ENCODE measurements at regions not wholly inside any gene's neighbourhood (a gene's known extent, or its start where the extent isn't known, plus 50 kb on each side); places are given as distances from the start of the nearest gene placed in this dataset.
"Not testable (repeated sequence)": the region's sequence is repeated elsewhere in the genome, so short reads cannot be mapped to it uniquely, and the experiment has no call there.

DNA sequence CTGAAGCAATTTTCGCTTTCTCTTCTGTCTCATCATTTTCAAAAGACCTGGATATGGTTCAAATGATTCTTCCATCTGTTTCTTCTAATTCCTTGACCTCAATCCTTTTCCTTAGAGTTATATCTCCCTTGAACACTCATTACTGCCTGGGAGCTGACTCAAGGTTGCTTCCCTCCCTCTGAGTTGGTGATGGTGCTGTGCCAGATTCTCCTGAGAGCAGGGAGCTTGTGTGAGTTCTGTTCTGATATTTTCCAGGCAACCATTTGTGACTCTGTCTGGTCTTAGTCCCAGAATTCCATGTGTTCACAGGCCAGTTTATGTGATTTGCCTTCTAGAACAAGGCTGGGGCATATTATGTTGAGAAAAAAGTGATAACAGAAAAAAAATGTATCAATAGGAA lies 505.1 kb upstream of the SYT1 start:
- H3K27ac ChIP-seq: no peak overlapping the region
- no peaks in the 10 kb centered on the region for H3K36me3 ChIP-seq
- no peak overlapping the region for H3K4me3 ChIP-seq
- 74 to 78% methylated on average over 1 of the region's 1 CpG for WGBS, 2 donors
- no peak for DNase-seq (ENCODE audit: low spot score in 2 of 2)
- H3K27me3 ChIP-seq: no peaks in the 10 kb centered on the region
- no peaks in the 10 kb centered on the region for H3K9me3 ChIP-seq
- no peak for TF ChIP-seq EP300 (IDR thresholded peaks at IDR 0.05)
- TF ChIP-seq, protein P1, sequence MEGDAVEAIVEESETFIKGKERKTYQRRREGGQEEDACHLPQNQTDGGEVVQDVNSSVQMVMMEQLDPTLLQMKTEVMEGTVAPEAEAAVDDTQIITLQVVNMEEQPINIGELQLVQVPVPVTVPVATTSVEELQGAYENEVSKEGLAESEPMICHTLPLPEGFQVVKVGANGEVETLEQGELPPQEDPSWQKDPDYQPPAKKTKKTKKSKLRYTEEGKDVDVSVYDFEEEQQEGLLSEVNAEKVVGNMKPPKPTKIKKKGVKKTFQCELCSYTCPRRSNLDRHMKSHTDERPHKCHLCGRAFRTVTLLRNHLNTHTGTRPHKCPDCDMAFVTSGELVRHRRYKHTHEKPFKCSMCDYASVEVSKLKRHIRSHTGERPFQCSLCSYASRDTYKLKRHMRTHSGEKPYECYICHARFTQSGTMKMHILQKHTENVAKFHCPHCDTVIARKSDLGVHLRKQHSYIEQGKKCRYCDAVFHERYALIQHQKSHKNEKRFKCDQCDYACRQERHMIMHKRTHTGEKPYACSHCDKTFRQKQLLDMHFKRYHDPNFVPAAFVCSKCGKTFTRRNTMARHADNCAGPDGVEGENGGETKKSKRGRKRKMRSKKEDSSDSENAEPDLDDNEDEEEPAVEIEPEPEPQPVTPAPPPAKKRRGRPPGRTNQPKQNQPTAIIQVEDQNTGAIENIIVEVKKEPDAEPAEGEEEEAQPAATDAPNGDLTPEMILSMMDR (IDR thresholded peaks at IDR 0.05): no peak
- TF ChIP-seq POLR2A (IDR thresholded peaks at IDR 0.05): no peak
- no peaks in the 10 kb centered on the region for H3K4me1 ChIP-seq

DNA sequence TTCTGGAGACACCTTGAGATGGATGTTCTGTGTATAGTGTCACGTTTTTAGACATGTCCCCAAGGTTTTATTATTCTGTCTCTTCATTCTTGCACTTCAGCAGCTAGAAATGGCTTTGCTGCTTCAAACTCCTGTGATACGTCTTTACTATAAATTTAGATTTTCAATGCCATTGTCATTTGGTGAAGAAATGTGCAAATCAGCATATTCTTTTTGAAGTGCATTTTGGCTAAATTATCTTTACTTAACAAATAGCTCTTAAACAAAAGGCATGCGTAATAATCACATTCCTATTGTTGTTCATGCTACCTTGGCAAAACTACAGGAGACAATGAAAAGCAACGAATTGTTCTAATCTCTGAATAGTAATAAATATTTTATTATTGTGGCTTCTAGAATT lies 502.9 kb upstream of the SYT1 start:
- H3K4me3 ChIP-seq: no peak overlapping the region
- TF ChIP-seq, protein P1 (IDR thresholded peaks at IDR 0.05): no peak
- TF ChIP-seq POLR2A (IDR thresholded peaks at IDR 0.05): no peak
- TF ChIP-seq EP300 (IDR thresholded peaks at IDR 0.05): no peak
- WGBS, 2 donors: 72 to 78% methylated on average over 4 of the region's 4 CpGs
- H3K27ac ChIP-seq: no peak overlapping the region
- H3K4me1 ChIP-seq: no peaks in the 10 kb centered on the region
- no peaks in the 10 kb centered on the region for H3K27me3 ChIP-seq
- H3K36me3 ChIP-seq: no peaks in the 10 kb centered on the region
- no peaks in the 10 kb centered on the region for H3K9me3 ChIP-seq
- DNase-seq (ENCODE audit: low spot score in 2 of 2): no peak

DNA sequence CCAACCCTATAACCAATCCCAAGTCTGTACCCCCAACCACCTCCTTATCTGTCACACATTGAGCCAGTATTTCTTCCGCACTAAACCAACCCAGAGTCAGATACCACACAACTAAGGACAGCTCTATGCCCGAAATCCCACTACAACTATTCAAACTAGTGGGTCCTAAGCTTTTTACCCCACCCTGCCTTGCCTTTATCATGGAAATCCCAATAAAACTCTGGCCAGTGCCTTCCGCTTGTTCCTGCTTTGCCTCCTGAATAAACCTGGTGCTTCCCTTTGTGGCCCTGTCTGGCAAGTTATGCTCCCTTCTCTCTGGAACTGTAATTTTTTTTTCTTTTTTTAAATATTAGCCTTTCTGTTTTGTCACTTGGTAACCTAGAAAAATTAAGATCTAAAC lies 493.3 kb upstream of the SYT1 start:
- H3K9me3 ChIP-seq: no peaks in the 10 kb centered on the region
- TF ChIP-seq, protein P1 (IDR thresholded peaks at IDR 0.05): no peak
- TF ChIP-seq EP300 (IDR thresholded peaks at IDR 0.05): no peak
- TF ChIP-seq POLR2A (IDR thresholded peaks at IDR 0.05): no peak
- no peak for DNase-seq (ENCODE audit: low spot score in 2 of 2)
- 93 to 96% methylated on average over 3 of the region's 3 CpGs for WGBS, 2 donors
- H3K4me1 ChIP-seq: no peaks in the 10 kb centered on the region
- no peaks in the 10 kb centered on the region for H3K36me3 ChIP-seq
- H3K27me3 ChIP-seq: no peaks in the 10 kb centered on the region
- no peak overlapping the region for H3K27ac ChIP-seq
- no peak overlapping the region for H3K4me3 ChIP-seq

DNA sequence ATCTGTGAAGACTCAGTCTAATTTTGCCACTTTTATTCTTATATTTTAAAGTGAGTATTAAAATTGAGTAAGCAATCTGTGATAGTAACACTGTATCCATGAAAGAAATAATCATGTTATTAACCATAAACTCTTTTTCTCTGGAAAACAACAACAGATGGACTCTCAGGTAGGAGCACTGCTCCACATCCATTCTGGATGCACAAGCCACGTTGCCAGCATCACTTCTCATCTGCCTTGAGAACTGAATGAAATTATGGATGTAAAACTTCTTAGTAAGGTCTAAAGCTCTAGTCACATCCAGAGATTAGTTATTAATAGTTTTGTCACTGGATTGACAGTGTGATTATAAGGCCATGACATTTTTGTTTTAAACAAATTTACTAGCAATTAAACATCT lies 489.1 kb upstream of the SYT1 start:
- Histone ChIP-seq H3K9me3 (peaks cover 0 to 14% (median 0%) of the 10 kb centered on the region in 4 donors), H3K36me3 (no peaks in the 10 kb centered on the region), H3K4me3 (no peak overlapping the region), H3K27me3 (no peaks in the 10 kb centered on the region), H3K4me1 (no peaks in the 10 kb centered on the region), H3K27ac (no peak overlapping the region)
- TF ChIP-seq, protein P1 (IDR thresholded peaks at IDR 0.05): no peak
- TF ChIP-seq EP300 (IDR thresholded peaks at IDR 0.05): no peak
- TF ChIP-seq POLR2A (IDR thresholded peaks at IDR 0.05): no peak
- no peak for DNase-seq (ENCODE audit: low spot score in 2 of 2)
- 57 to 63% methylated on average over 1 of the region's 1 CpG for WGBS, 2 donors

DNA sequence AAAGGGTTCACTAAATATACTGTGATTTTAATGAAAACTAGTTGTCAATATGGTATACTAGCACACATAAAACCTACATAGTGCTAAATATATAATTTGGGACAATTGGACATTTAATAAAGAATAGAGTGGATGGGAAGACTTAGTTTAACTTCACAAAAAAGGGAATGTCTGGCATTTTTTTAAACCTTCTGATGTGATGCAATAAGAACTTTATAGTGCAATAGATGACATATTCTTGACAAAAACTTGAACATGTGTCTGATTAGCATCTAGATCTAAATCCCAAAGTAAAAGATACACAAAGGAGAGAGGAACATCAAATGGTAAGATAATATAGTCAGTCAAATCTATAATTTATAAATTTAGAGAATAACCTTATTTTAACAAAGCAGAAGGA lies 488.3 kb upstream of the SYT1 start:
- H3K27me3 ChIP-seq: no peaks in the 10 kb centered on the region
- TF ChIP-seq, protein P1 (IDR thresholded peaks at IDR 0.05): no peak
- TF ChIP-seq EP300 (IDR thresholded peaks at IDR 0.05) (no peak), POLR2A (IDR thresholded peaks at IDR 0.05) (no peak)

DNA sequence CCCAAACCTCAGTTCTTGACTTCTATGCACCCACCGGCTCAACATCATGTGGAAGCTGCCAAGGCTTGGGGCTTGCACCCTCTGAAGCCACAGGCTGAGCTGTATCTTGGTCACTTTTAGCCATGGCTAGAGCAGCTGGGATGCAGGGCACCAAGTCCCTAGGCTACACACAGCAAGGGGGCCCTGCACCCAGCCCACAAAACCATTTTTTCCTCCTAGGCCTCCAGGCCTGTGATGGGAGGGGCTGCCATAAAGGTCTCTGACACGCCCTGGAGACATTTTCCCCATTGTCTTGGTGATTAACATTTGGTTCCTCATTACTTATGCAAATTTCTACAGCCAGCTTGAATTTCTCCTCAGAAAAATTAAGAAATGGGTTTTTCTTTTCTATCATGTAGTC lies 485.5 kb upstream of the SYT1 start:
- WGBS, 2 donors: 75 to 80% methylated on average over 2 of the region's 2 CpGs
- H3K9me3 ChIP-seq: peaks cover 0 to 14% (median 0%) of the 10 kb centered on the region in 4 donors
- not testable (repeated sequence) for H3K4me3 ChIP-seq; DNase-seq (ENCODE audit: low spot score in 2 of 2); H3K27me3 ChIP-seq; H3K36me3 ChIP-seq; H3K4me1 ChIP-seq; H3K27ac ChIP-seq

More for the DNA sequence above, 488.3 kb upstream of the SYT1 start:
- Histone ChIP-seq H3K4me3 (no peak overlapping the region), H3K4me1 (no peaks in the 10 kb centered on the region), H3K36me3 (no peaks in the 10 kb centered on the region), H3K9me3 (peaks cover 0 to 14% (median 0%) of the 10 kb centered on the region in 4 donors), H3K27ac (no peak overlapping the region)
- no peak for DNase-seq (ENCODE audit: low spot score in 2 of 2)
